ENCODE measurements at regions not wholly inside any gene's neighbourhood (a gene's known extent, or its start where the extent isn't known, plus 50 kb on each side); places are given as distances from the start of the nearest gene placed in this dataset.

DNA sequence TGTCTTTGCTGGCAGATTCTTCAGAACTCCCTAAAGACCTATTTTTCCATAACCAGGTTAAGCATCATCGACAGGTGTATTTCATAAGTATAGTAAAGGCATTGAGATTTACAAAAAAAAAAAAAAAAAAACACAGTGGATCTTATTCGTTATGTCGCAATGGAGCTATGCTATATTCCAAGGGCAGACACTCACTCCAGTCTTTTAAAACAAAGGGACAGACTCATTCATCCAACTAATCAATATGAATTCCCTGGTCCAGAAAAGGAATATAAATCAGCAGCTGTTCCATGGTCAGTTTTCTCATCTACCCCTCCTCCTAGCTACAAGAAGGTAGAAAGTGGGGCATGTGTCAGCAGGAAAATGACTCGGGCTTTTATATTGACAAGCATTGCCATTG is 97.7 kb upstream of the MON1B start:
- ATAC-seq = no peak
- CTCF ChIA-PET = no interaction called here

DNA sequence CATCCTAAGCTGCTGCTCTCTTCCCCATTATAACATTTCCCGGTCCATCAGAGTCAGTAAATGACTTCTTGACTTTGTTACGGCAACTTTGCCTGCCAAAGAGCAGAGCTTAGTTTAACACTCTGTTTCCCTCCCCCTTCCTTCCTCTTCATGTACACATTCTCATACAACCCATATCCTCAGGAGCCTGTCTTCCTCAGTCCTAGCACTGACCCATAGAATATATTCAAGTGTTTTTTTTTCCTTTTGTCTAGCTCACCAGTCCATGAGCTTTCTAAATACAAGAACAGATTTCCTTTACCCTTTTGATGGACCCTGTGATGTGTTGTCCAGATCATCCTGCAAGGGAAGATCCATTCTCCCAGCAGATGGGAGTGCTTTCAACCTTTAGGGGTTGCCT is 97.0 kb upstream of the MON1B start:
- intact Hi-C loops (cut with micrococcal nuclease; ENCODE audit: unreplicated experiment) = no loop called here
- DNase-seq (ENCODE audit: low read depth, low spot score) (no peak), ATAC-seq (no peak)
- no peaks in the 10 kb centered on the region for H3K27me3 ChIP-seq (ENCODE audit: control insufficient read depth, insufficient read depth, low read length)
- in situ Hi-C loops (cut with HindIII; ENCODE audit: low pct_unique_long_range_greater_than_20kb, low sequenced_read_pairs) = no loop called here
- TF ChIP-seq, protein P1, sequence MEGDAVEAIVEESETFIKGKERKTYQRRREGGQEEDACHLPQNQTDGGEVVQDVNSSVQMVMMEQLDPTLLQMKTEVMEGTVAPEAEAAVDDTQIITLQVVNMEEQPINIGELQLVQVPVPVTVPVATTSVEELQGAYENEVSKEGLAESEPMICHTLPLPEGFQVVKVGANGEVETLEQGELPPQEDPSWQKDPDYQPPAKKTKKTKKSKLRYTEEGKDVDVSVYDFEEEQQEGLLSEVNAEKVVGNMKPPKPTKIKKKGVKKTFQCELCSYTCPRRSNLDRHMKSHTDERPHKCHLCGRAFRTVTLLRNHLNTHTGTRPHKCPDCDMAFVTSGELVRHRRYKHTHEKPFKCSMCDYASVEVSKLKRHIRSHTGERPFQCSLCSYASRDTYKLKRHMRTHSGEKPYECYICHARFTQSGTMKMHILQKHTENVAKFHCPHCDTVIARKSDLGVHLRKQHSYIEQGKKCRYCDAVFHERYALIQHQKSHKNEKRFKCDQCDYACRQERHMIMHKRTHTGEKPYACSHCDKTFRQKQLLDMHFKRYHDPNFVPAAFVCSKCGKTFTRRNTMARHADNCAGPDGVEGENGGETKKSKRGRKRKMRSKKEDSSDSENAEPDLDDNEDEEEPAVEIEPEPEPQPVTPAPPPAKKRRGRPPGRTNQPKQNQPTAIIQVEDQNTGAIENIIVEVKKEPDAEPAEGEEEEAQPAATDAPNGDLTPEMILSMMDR (IDR thresholded peaks at IDR 0.05) = no peak
- TF ChIP-seq POLR2AphosphoS5 (IDR thresholded peaks at IDR 0.05; ENCODE audit: low read depth, low read length) = no peak
- TF ChIP-seq, protein P2, sequence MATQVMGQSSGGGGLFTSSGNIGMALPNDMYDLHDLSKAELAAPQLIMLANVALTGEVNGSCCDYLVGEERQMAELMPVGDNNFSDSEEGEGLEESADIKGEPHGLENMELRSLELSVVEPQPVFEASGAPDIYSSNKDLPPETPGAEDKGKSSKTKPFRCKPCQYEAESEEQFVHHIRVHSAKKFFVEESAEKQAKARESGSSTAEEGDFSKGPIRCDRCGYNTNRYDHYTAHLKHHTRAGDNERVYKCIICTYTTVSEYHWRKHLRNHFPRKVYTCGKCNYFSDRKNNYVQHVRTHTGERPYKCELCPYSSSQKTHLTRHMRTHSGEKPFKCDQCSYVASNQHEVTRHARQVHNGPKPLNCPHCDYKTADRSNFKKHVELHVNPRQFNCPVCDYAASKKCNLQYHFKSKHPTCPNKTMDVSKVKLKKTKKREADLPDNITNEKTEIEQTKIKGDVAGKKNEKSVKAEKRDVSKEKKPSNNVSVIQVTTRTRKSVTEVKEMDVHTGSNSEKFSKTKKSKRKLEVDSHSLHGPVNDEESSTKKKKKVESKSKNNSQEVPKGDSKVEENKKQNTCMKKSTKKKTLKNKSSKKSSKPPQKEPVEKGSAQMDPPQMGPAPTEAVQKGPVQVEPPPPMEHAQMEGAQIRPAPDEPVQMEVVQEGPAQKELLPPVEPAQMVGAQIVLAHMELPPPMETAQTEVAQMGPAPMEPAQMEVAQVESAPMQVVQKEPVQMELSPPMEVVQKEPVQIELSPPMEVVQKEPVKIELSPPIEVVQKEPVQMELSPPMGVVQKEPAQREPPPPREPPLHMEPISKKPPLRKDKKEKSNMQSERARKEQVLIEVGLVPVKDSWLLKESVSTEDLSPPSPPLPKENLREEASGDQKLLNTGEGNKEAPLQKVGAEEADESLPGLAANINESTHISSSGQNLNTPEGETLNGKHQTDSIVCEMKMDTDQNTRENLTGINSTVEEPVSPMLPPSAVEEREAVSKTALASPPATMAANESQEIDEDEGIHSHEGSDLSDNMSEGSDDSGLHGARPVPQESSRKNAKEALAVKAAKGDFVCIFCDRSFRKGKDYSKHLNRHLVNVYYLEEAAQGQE (IDR thresholded peaks at IDR 0.05; ENCODE audit: insufficient read depth in 1 of 2, low read depth in 2 of 2, low read length in 1 of 2) = no peak
- TF ChIP-seq TCF7L2 (IDR thresholded peaks at IDR 0.05; ENCODE audit: low read depth, low read length) = no peak
- TF ChIP-seq SIN3A (IDR thresholded peaks at IDR 0.05; ENCODE audit: borderline replicate concordance, insufficient read depth, low read depth, low read length) = no peak
- no peak overlapping the region for H3K27ac ChIP-seq (ENCODE audit: low read length)
- no peaks in the 10 kb centered on the region for H3K4me1 ChIP-seq (ENCODE audit: control insufficient read depth, insufficient read depth, low read length)
- no peaks in the 10 kb centered on the region for H3K36me3 ChIP-seq (ENCODE audit: control insufficient read depth, insufficient read depth, low read length)
- H3K9me3 ChIP-seq (ENCODE audit: control insufficient read depth, insufficient read depth, low read depth, low read length) = no peaks in the 10 kb centered on the region
- ChIA-PET CTCF (no interaction called here), POLR2A (no interaction called here)
- BruUV-seq (replicated peaks) = no TSS peak
- H3K4me3 ChIP-seq (ENCODE audit: low read depth in 2 of 2, low read length in 2 of 2) = no peak overlapping the region

More for the DNA sequence above, 97.7 kb upstream of the MON1B start:
- Histone ChIP-seq H3K27ac (ENCODE audit: low read length) (no peak overlapping the region), H3K4me1 (ENCODE audit: control insufficient read depth, insufficient read depth, low read length) (no peaks in the 10 kb centered on the region), H3K9me3 (ENCODE audit: control insufficient read depth, insufficient read depth, low read depth, low read length) (no peaks in the 10 kb centered on the region), H3K4me3 (ENCODE audit: low read depth in 2 of 2, low read length in 2 of 2) (no peak overlapping the region), H3K27me3 (ENCODE audit: control insufficient read depth, insufficient read depth, low read length) (no peaks in the 10 kb centered on the region), H3K36me3 (ENCODE audit: control insufficient read depth, insufficient read depth, low read length) (no peaks in the 10 kb centered on the region)
- DNase-seq (ENCODE audit: low read depth, low spot score) = no peak
- in situ Hi-C loops (cut with HindIII; ENCODE audit: low pct_unique_long_range_greater_than_20kb, low sequenced_read_pairs) (no loop called here), intact Hi-C loops (cut with micrococcal nuclease; ENCODE audit: unreplicated experiment) (no loop called here)
- POLR2A ChIA-PET = interaction anchor here (0.6 kb wide), 1 partner anchor 144 kb away, joined by 4 read pairs; no protein-coding TSS in a partner anchor
- TF ChIP-seq, protein P2 (IDR thresholded peaks at IDR 0.05; ENCODE audit: insufficient read depth in 1 of 2, low read depth in 2 of 2, low read length in 1 of 2) = no peak
- no TSS peak for BruUV-seq (replicated peaks)
